Ishikawa (cell line): ENCODE measurements at regions not wholly inside any gene's neighbourhood (a gene's known extent, or its start where the extent isn't known, plus 50 kb on each side); places are given as distances from the start of the nearest gene placed in this dataset.
A peak's percentile ranks its signal among the peaks of the same experiment; 100 is the strongest.

Experiments
- CEBPB ChIP-seq: IDR thresholded peaks from 2 replicates; pipeline ENCODE4 v1.6.1; 2012
- CREB1 ChIP-seq: IDR thresholded peaks from 2 replicates; pipeline ENCODE4 v1.6.1; 2012; ENCODE audit warnings: low read depth
- EGR1 ChIP-seq: IDR thresholded peaks from 2 replicates; pipeline ENCODE4 v1.6.1; 2012
- EP300 ChIP-seq: IDR thresholded peaks from 2 replicates; pipeline ENCODE4 v1.6.1; 2012; ENCODE audit warnings: borderline replicate concordance
- FOXM1 ChIP-seq: IDR thresholded peaks from 2 replicates; pipeline ENCODE4 v1.6.1; 2012; ENCODE audit warnings: low read depth, borderline replicate concordance
- MAX ChIP-seq: IDR thresholded peaks from 2 replicates; pipeline ENCODE4 v1.6.1; 2012
- NFIC ChIP-seq: IDR thresholded peaks from 2 replicates; pipeline ENCODE4 v1.6.1; 2012
- RAD21 ChIP-seq: IDR thresholded peaks from 2 replicates; pipeline ENCODE4 v1.6.1; 2012; ENCODE audit warnings: low read depth
- REST ChIP-seq: IDR thresholded peaks from 2 replicates; pipeline ENCODE4 v1.6.1; 2012; ENCODE audit warnings: low read depth, mild to moderate bottlenecking
- TAF1 ChIP-seq: IDR thresholded peaks from 2 replicates; pipeline ENCODE4 v1.6.1; 2012; ENCODE audit warnings: low read depth, mild to moderate bottlenecking
- TCF12 ChIP-seq: IDR thresholded peaks from 2 replicates; pipeline ENCODE4 v1.6.1; 2012; ENCODE audit warnings: low read depth
- TEAD4 ChIP-seq: IDR thresholded peaks from 2 replicates; pipeline ENCODE4 v1.6.1; 2012
- USF1 ChIP-seq: IDR thresholded peaks from 2 replicates; pipeline ENCODE4 v1.6.1; 2012
- YY1 ChIP-seq: IDR thresholded peaks from 2 replicates; pipeline ENCODE4 v1.6.1; 2012; ENCODE audit warnings: low read depth
- ZBTB7A ChIP-seq: IDR thresholded peaks from 2 replicates; pipeline ENCODE4 v1.6.1; 2012; ENCODE audit warnings: low read depth

GRCh38 chr11:127790592-127790991 is 790.0 kb upstream of the KIRREL3 start:
- TF ChIP-seq REST, result no peak
- no peak for TF ChIP-seq CEBPB
- no peak for TF ChIP-seq TEAD4
- TF ChIP-seq RAD21, result no peak
- no peak for TF ChIP-seq MAX
- TF ChIP-seq USF1, result no peak
- TF ChIP-seq NFIC, result no peak
- TF ChIP-seq TAF1, result no peak
- no peak for TF ChIP-seq YY1
- TF ChIP-seq TCF12, result no peak
- no peak for TF ChIP-seq CREB1
- no peak for TF ChIP-seq FOXM1
- no peak for TF ChIP-seq EP300
- no peak for TF ChIP-seq ZBTB7A
- TF ChIP-seq EGR1, result no peak

GRCh38 chr11:127789927-127790326 is 789.4 kb upstream of the KIRREL3 start:
- TF ChIP-seq TCF12 (no peak), TAF1 (no peak), EP300 (no peak), TEAD4 (no peak), RAD21 (peak; percentile 11; the same call in 1 of the 2 replicates), CREB1 (no peak)

- no peak for TF ChIP-seq TEAD4
- no peak for TF ChIP-seq TCF12
- TF ChIP-seq REST, result no peak
- TF ChIP-seq CEBPB, result no peak
- no peak for TF ChIP-seq TAF1
- TF ChIP-seq FOXM1, result no peak
- no peak for TF ChIP-seq EP300
- no peak for TF ChIP-seq MAX
Measured at GRCh38 chr11:127766734-127767133, 766.2 kb upstream of the KIRREL3 start.

- TF ChIP-seq USF1 (no peak), EP300 (no peak), REST (no peak), CREB1 (no peak), ZBTB7A (no peak), NFIC (no peak), FOXM1 (no peak), TCF12 (no peak), YY1 (no peak), RAD21 (no peak), TAF1 (no peak), EGR1 (no peak), MAX (no peak), TEAD4 (no peak), CEBPB (no peak)
Measured at GRCh38 chr11:127738771-127739286, 738.3 kb upstream of the KIRREL3 start.
